ENCODE measurements at regions not wholly inside any gene's neighbourhood (a gene's known extent, or its start where the extent isn't known, plus 50 kb on each side); places are given as distances from the start of the nearest gene placed in this dataset.
"Not testable (repeated sequence)": the region's sequence is repeated elsewhere in the genome, so short reads cannot be mapped to it uniquely, and the experiment has no call there.

GRCh38 chr7:101728873-101729240 is 88.6 kb upstream of the CUX1 start:
- not testable (repeated sequence) for H3K36me3 ChIP-seq (ENCODE audit: insufficient read depth, low read length)

GRCh38 chr7:101729241-101729883 is 88.1 kb upstream of the CUX1 start:
- no peak overlapping the region for H3K9ac ChIP-seq (ENCODE audit: low read depth, low read length)
- no peak overlapping the region for H3K27ac ChIP-seq (ENCODE audit: low read depth, low read length)
- H3K9me3 ChIP-seq (ENCODE audit: insufficient read depth, low read depth, low read length): no peaks in the 10 kb centered on the region
- H3K4me1 ChIP-seq (ENCODE audit: insufficient read depth, low read length): peaks cover 14% of the 10 kb centered on the region
- H3K27me3 ChIP-seq (ENCODE audit: insufficient read depth, low read length): no peaks in the 10 kb centered on the region
- H3K4me3 ChIP-seq (ENCODE audit: low read length): no peak overlapping the region
- H3K36me3 ChIP-seq (ENCODE audit: insufficient read depth, low read length): no peaks in the 10 kb centered on the region
- 81% methylated on average over 15 of the region's 15 CpGs for WGBS

More at GRCh38 chr7:101728873-101729240, 88.6 kb upstream of the CUX1 start:
- H3K9me3 ChIP-seq (ENCODE audit: insufficient read depth, low read depth, low read length); H3K27me3 ChIP-seq (ENCODE audit: insufficient read depth, low read length); H3K27ac ChIP-seq (ENCODE audit: low read depth, low read length); H3K4me3 ChIP-seq (ENCODE audit: low read length); H3K9ac ChIP-seq (ENCODE audit: low read depth, low read length); H3K4me1 ChIP-seq (ENCODE audit: insufficient read depth, low read length): not testable (repeated sequence)
- 83% methylated on average over 6 of the region's 6 CpGs for WGBS

GRCh38 chr7:101731502-101732084 is 85.8 kb upstream of the CUX1 start:
- H3K4me1 ChIP-seq (ENCODE audit: insufficient read depth, low read length): peaks cover 14% of the 10 kb centered on the region
- no peak overlapping the region for H3K4me3 ChIP-seq (ENCODE audit: low read length)
- no peaks in the 10 kb centered on the region for H3K27me3 ChIP-seq (ENCODE audit: insufficient read depth, low read length)

GRCh38 chr7:101733713-101734475 is 83.5 kb upstream of the CUX1 start:
- Histone ChIP-seq H3K27ac (ENCODE audit: low read depth, low read length) (no peak overlapping the region; the same call in 1 of the 2 replicates), H3K27me3 (ENCODE audit: insufficient read depth, low read length) (no peaks in the 10 kb centered on the region), H3K36me3 (ENCODE audit: insufficient read depth, low read length) (no peaks in the 10 kb centered on the region), H3K4me1 (ENCODE audit: insufficient read depth, low read length) (peaks cover 14% of the 10 kb centered on the region), H3K9ac (ENCODE audit: low read depth, low read length) (no peak overlapping the region), H3K4me3 (ENCODE audit: low read length) (0 out of 2 replicates have a peak overlapping the region, but pooled peaks have one; percentile 8), H3K9me3 (ENCODE audit: insufficient read depth, low read depth, low read length) (no peaks in the 10 kb centered on the region)
- WGBS: 34% methylated on average over 22 of the region's 24 CpGs

More at GRCh38 chr7:101731502-101732084, 85.8 kb upstream of the CUX1 start:
- WGBS: 32% methylated on average over 8 of the region's 11 CpGs
- H3K9ac ChIP-seq (ENCODE audit: low read depth, low read length): no peak overlapping the region
- no peaks in the 10 kb centered on the region for H3K9me3 ChIP-seq (ENCODE audit: insufficient read depth, low read depth, low read length)
- no peaks in the 10 kb centered on the region for H3K36me3 ChIP-seq (ENCODE audit: insufficient read depth, low read length)
- peak overlapping the region; percentile 40; the same call in 1 of the 2 replicates for H3K27ac ChIP-seq (ENCODE audit: low read depth, low read length)

GRCh38 chr7:101736084-101736483 is 81.3 kb upstream of the CUX1 start:
- peaks cover 14% of the 10 kb centered on the region for H3K4me1 ChIP-seq (ENCODE audit: insufficient read depth, low read length)
- no peaks in the 10 kb centered on the region for H3K27me3 ChIP-seq (ENCODE audit: insufficient read depth, low read length)
- no peak overlapping the region for H3K9ac ChIP-seq (ENCODE audit: low read depth, low read length)
- no peak overlapping the region for H3K4me3 ChIP-seq (ENCODE audit: low read length)
- WGBS: 91% methylated on average over 3 of the region's 3 CpGs
- no peak overlapping the region for H3K27ac ChIP-seq (ENCODE audit: low read depth, low read length)
- H3K36me3 ChIP-seq (ENCODE audit: insufficient read depth, low read length): no peaks in the 10 kb centered on the region
- no peaks in the 10 kb centered on the region for H3K9me3 ChIP-seq (ENCODE audit: insufficient read depth, low read depth, low read length)

GRCh38 chr7:101739775-101740398 is 77.5 kb upstream of the CUX1 start:
- Histone ChIP-seq H3K9ac (ENCODE audit: low read depth, low read length) (no peak overlapping the region), H3K4me3 (ENCODE audit: low read length) (no peak overlapping the region), H3K27me3 (ENCODE audit: insufficient read depth, low read length) (no peaks in the 10 kb centered on the region), H3K4me1 (ENCODE audit: insufficient read depth, low read length) (peaks cover 5% of the 10 kb centered on the region), H3K27ac (ENCODE audit: low read depth, low read length) (no peak overlapping the region), H3K36me3 (ENCODE audit: insufficient read depth, low read length) (no peaks in the 10 kb centered on the region), H3K9me3 (ENCODE audit: insufficient read depth, low read depth, low read length) (no peaks in the 10 kb centered on the region)
- 89% methylated on average over 4 of the region's 5 CpGs for WGBS

- Histone ChIP-seq H3K9ac (ENCODE audit: low read depth, low read length) (no peak overlapping the region), H3K9me3 (ENCODE audit: insufficient read depth, low read depth, low read length) (no peaks in the 10 kb centered on the region), H3K27ac (ENCODE audit: low read depth, low read length) (no peak overlapping the region), H3K4me3 (ENCODE audit: low read length) (no peak overlapping the region), H3K27me3 (ENCODE audit: insufficient read depth, low read length) (no peaks in the 10 kb centered on the region), H3K4me1 (ENCODE audit: insufficient read depth, low read length) (peaks cover 5% of the 10 kb centered on the region), H3K36me3 (ENCODE audit: insufficient read depth, low read length) (no peaks in the 10 kb centered on the region)
- 89% methylated on average over 8 of the region's 9 CpGs for WGBS
Measured at GRCh38 chr7:101740981-101741725, 76.3 kb upstream of the CUX1 start.

GRCh38 chr7:101743241-101743994 is 74.0 kb upstream of the CUX1 start:
- Histone ChIP-seq H3K27me3 (ENCODE audit: insufficient read depth, low read length) (no peaks in the 10 kb centered on the region), H3K9ac (ENCODE audit: low read depth, low read length) (peak overlapping the region; percentile 72), H3K27ac (ENCODE audit: low read depth, low read length) (peak overlapping the region; percentile 85; the same call in 1 of the 2 replicates), H3K9me3 (ENCODE audit: insufficient read depth, low read depth, low read length) (no peaks in the 10 kb centered on the region), H3K4me3 (ENCODE audit: low read length) (peak overlapping the region; percentile 71), H3K4me1 (ENCODE audit: insufficient read depth, low read length) (peaks cover 5% of the 10 kb centered on the region), H3K36me3 (ENCODE audit: insufficient read depth, low read length) (no peaks in the 10 kb centered on the region)
- WGBS: 1% methylated on average over 56 of the region's 60 CpGs

- no peaks in the 10 kb centered on the region for H3K9me3 ChIP-seq (ENCODE audit: insufficient read depth, low read depth, low read length)
- peak overlapping the region; percentile 72 for H3K9ac ChIP-seq (ENCODE audit: low read depth, low read length)
- H3K4me1 ChIP-seq (ENCODE audit: insufficient read depth, low read length): peaks cover 5% of the 10 kb centered on the region
- peak overlapping the region; percentile 85; the same call in 1 of the 2 replicates for H3K27ac ChIP-seq (ENCODE audit: low read depth, low read length)
- no peaks in the 10 kb centered on the region for H3K36me3 ChIP-seq (ENCODE audit: insufficient read depth, low read length)
- H3K4me3 ChIP-seq (ENCODE audit: low read length): peak overlapping the region; percentile 71
- no peaks in the 10 kb centered on the region for H3K27me3 ChIP-seq (ENCODE audit: insufficient read depth, low read length)
- WGBS: 20% methylated on average over 12 of the region's 12 CpGs
Measured at GRCh38 chr7:101743995-101744360, 73.4 kb upstream of the CUX1 start.

- H3K9ac ChIP-seq (ENCODE audit: low read depth, low read length): peak overlapping the region; percentile 72
- WGBS: 32% methylated on average over 3 of the region's 5 CpGs
- no peaks in the 10 kb centered on the region for H3K27me3 ChIP-seq (ENCODE audit: insufficient read depth, low read length)
- no peak overlapping the region for H3K4me3 ChIP-seq (ENCODE audit: low read length)
- H3K4me1 ChIP-seq (ENCODE audit: insufficient read depth, low read length): peaks cover 5% of the 10 kb centered on the region
- H3K36me3 ChIP-seq (ENCODE audit: insufficient read depth, low read length): no peaks in the 10 kb centered on the region
- H3K9me3 ChIP-seq (ENCODE audit: insufficient read depth, low read depth, low read length): no peaks in the 10 kb centered on the region
- no peak overlapping the region; the same call in 1 of the 2 replicates for H3K27ac ChIP-seq (ENCODE audit: low read depth, low read length)
Measured at GRCh38 chr7:101744588-101744987, 72.8 kb upstream of the CUX1 start.

Measured in HUES64 (cell line).